SK-N-SH treated with all-trans-retinoic acid at 6 μM for 48 hours (cell line): ENCODE measurements at regions not wholly inside any gene's neighbourhood (a gene's known extent, or its start where the extent isn't known, plus 50 kb on each side); places are given as distances from the start of the nearest gene placed in this dataset.

Experiments
- ATAC-seq: fragments of 200-7000 bp; cut with Tn5 transposase; 3 replicates; pipeline ENCODE4 v1.9.1; 2020; ENCODE audit warnings: mild to moderate bottlenecking, moderate library complexity
- BACH2 ChIP-seq: fragments of 250-450 bp; sonication (Bioruptor Pico); IDR thresholded peaks from 2 replicates; pipeline ENCODE4 v1.9.0; 2021; ENCODE audit warnings: mild to moderate bottlenecking, borderline replicate concordance
- CSDC2 ChIP-seq: fragments of 250-450 bp; sonication (Bioruptor Pico); IDR thresholded peaks from 2 replicates; pipeline ENCODE4 v1.5.0; 2020; ENCODE audit warnings: mild to moderate bottlenecking, moderate library complexity
- ESRRG ChIP-seq: fragments of 250-450 bp; sonication (Bioruptor Pico); IDR thresholded peaks from 2 replicates; pipeline ENCODE4 v1.6.1; 2021; ENCODE audit warnings: mild to moderate bottlenecking
- GLIS3 ChIP-seq: fragments of 250-450 bp; sonication (Bioruptor Pico); IDR thresholded peaks from 2 replicates; pipeline ENCODE4 v1.5.0; 2020; ENCODE audit warnings: mild to moderate bottlenecking, moderate library complexity
- ISL1 ChIP-seq: fragments of 250-450 bp; sonication (Bioruptor Pico); IDR thresholded peaks from 2 replicates; pipeline ENCODE4 v2.1.2; 2022; ENCODE audit warnings: mild to moderate bottlenecking, moderate library complexity
- OSR1 ChIP-seq: fragments of 250-450 bp; sonication (Bioruptor Pico); IDR thresholded peaks from 2 replicates; pipeline ENCODE4 v1.8.0; 2022; ENCODE audit warnings: moderate library complexity, mild to moderate bottlenecking, inconsistent platforms
- PPARA ChIP-seq: fragments of 250-450 bp; sonication (Bioruptor Pico); IDR thresholded peaks from 2 replicates; pipeline ENCODE4 v1.5.0; 2020; ENCODE audit warnings: mild to moderate bottlenecking, borderline replicate concordance
- RARB ChIP-seq: fragments of 250-450 bp; sonication (Bioruptor Pico); IDR thresholded peaks from 2 replicates; pipeline ENCODE4 v1.8.0; 2021; ENCODE audit warnings: mild to moderate bottlenecking, moderate library complexity
- SNAI2 ChIP-seq: fragments of 250-450 bp; sonication (Bioruptor Pico); IDR thresholded peaks from 2 replicates; pipeline ENCODE4 v1.5.0; 2020; ENCODE audit warnings: mild to moderate bottlenecking, moderate library complexity
- TOX ChIP-seq: fragments of 250-450 bp; sonication (Bioruptor Pico); IDR thresholded peaks from 2 replicates; pipeline ENCODE4 v1.8.0; 2021; ENCODE audit warnings: mild to moderate bottlenecking, moderate library complexity, borderline replicate concordance
- ZC3H10 ChIP-seq: fragments of 250-450 bp; sonication (Bioruptor Pico); IDR thresholded peaks from 2 replicates; pipeline ENCODE4 v1.5.1; 2021; ENCODE audit warnings: mild to moderate bottlenecking, moderate library complexity
- ZFP3 ChIP-seq: fragments of 250-450 bp; sonication (Bioruptor Pico); IDR thresholded peaks from 2 replicates; pipeline ENCODE4 v1.5.0; 2020; ENCODE audit warnings: mild to moderate bottlenecking, moderate library complexity
- ZFP30 ChIP-seq: fragments of 450-650 bp; formaldehyde crosslinking; IDR thresholded peaks from 2 replicates; pipeline ENCODE4 v1.5.0; 2022; ENCODE audit warnings: mild to moderate bottlenecking, moderate library complexity
- ZNF565 ChIP-seq: fragments of 450-650 bp; formaldehyde crosslinking; conservative IDR thresholded peaks from 2 replicates; pipeline ENCODE4 v1.5.0; 2020; ENCODE audit warnings: low read depth, mild to moderate bottlenecking, moderate library complexity
- ZNF70 ChIP-seq: fragments of 450-650 bp; formaldehyde crosslinking; IDR thresholded peaks from 2 replicates; pipeline ENCODE4 v1.5.0; 2020; ENCODE audit warnings: mild to moderate bottlenecking, moderate library complexity
- ZNF8 ChIP-seq: fragments of 450-650 bp; formaldehyde crosslinking; IDR thresholded peaks from 2 replicates; pipeline ENCODE4 v1.5.0; 2020; ENCODE audit warnings: mild to moderate bottlenecking, moderate library complexity
- TF ChIP-seq, protein P1 (sequence below): fragments of 250-450 bp; sonication (Bioruptor Pico); IDR thresholded peaks from 2 replicates; pipeline ENCODE4 v1.8.0; 2021; ENCODE audit warnings: low read depth, mild to moderate bottlenecking, moderate library complexity, borderline replicate concordance
- TF ChIP-seq, protein P2 (sequence below): fragments of 250-450 bp; sonication (Bioruptor Pico); IDR thresholded peaks from 2 replicates; pipeline ENCODE4 v1.5.0; 2020; ENCODE audit warnings: mild to moderate bottlenecking, moderate library complexity
- TF ChIP-seq, protein P3 (sequence below): fragments of 250-450 bp; sonication (Bioruptor Pico); IDR thresholded peaks from 2 replicates; pipeline ENCODE4 v1.5.1; 2021; ENCODE audit warnings: mild to moderate bottlenecking, moderate library complexity
- TF ChIP-seq, protein P4 (sequence below): fragments of 250-450 bp; sonication (Bioruptor Pico); IDR thresholded peaks from 2 replicates; pipeline ENCODE4 v1.5.1; 2020; ENCODE audit warnings: low read depth, mild to moderate bottlenecking, moderate library complexity
- TF ChIP-seq, protein P5 (sequence below): fragments of 250-450 bp; sonication (Bioruptor Pico); IDR thresholded peaks from 2 replicates; pipeline ENCODE4 v1.8.0; 2020; ENCODE audit warnings: mild to moderate bottlenecking, moderate library complexity, borderline replicate concordance

DNA sequence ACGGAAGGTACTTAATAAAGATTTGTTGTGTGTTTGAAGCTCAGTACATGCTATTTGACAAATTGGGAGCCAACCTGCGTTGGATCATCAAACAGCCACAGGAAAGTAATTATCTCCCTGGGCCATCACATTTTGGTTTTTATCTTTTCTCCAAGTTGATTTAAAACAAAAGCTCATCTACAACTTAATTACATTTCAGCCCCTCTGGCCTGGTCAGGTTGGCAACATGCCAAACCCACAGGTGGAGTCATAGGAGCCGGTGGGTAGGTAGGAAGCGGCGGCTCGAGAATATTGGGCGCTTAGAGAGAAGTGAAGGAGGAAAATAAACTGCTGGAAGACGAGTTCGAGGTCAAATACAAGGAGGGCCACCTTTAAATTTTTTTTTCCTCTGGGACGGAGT is 64.9 kb upstream of the FANCC start:
- ATAC-seq = no peak
- TF ChIP-seq ZFP30 (CRISPR knock-in tag) (no peak), PPARA (CRISPR knock-in tag) (no peak), ZFP3 (CRISPR knock-in tag) (no peak), ZC3H10 (no peak), ESRRG (CRISPR knock-in tag) (no peak), ZNF565 (CRISPR knock-in tag) (no peak), ISL1 (CRISPR knock-in tag) (no peak), BACH2 (CRISPR knock-in tag) (no peak), SNAI2 (no peak), TOX (CRISPR knock-in tag) (no peak), GLIS3 (no peak), RARB (CRISPR knock-in tag) (no peak), ZNF8 (no peak)
- TF ChIP-seq, protein P1, sequence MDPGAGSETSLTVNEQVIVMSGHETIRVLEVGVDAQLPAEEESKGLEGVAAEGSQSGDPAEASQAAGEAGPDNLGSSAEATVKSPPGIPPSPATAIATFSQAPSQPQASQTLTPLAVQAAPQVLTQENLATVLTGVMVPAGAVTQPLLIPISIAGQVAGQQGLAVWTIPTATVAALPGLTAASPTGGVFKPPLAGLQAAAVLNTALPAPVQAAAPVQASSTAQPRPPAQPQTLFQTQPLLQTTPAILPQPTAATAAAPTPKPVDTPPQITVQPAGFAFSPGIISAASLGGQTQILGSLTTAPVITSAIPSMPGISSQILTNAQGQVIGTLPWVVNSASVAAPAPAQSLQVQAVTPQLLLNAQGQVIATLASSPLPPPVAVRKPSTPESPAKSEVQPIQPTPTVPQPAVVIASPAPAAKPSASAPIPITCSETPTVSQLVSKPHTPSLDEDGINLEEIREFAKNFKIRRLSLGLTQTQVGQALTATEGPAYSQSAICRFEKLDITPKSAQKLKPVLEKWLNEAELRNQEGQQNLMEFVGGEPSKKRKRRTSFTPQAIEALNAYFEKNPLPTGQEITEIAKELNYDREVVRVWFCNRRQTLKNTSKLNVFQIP = no peak
- TF ChIP-seq, protein P2, sequence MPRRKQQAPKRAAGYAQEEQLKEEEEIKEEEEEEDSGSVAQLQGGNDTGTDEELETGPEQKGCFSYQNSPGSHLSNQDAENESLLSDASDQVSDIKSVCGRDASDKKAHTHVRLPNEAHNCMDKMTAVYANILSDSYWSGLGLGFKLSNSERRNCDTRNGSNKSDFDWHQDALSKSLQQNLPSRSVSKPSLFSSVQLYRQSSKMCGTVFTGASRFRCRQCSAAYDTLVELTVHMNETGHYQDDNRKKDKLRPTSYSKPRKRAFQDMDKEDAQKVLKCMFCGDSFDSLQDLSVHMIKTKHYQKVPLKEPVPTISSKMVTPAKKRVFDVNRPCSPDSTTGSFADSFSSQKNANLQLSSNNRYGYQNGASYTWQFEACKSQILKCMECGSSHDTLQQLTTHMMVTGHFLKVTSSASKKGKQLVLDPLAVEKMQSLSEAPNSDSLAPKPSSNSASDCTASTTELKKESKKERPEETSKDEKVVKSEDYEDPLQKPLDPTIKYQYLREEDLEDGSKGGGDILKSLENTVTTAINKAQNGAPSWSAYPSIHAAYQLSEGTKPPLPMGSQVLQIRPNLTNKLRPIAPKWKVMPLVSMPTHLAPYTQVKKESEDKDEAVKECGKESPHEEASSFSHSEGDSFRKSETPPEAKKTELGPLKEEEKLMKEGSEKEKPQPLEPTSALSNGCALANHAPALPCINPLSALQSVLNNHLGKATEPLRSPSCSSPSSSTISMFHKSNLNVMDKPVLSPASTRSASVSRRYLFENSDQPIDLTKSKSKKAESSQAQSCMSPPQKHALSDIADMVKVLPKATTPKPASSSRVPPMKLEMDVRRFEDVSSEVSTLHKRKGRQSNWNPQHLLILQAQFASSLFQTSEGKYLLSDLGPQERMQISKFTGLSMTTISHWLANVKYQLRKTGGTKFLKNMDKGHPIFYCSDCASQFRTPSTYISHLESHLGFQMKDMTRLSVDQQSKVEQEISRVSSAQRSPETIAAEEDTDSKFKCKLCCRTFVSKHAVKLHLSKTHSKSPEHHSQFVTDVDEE (CRISPR knock-in tag) = no peak
- TF ChIP-seq, protein P3, sequence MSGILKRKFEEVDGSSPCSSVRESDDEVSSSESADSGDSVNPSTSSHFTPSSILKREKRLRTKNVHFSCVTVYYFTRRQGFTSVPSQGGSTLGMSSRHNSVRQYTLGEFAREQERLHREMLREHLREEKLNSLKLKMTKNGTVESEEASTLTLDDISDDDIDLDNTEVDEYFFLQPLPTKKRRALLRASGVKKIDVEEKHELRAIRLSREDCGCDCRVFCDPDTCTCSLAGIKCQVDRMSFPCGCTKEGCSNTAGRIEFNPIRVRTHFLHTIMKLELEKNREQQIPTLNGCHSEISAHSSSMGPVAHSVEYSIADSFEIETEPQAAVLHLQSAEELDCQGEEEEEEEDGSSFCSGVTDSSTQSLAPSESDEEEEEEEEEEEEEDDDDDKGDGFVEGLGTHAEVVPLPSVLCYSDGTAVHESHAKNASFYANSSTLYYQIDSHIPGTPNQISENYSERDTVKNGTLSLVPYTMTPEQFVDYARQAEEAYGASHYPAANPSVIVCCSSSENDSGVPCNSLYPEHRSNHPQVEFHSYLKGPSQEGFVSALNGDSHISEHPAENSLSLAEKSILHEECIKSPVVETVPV = no peak

DNA sequence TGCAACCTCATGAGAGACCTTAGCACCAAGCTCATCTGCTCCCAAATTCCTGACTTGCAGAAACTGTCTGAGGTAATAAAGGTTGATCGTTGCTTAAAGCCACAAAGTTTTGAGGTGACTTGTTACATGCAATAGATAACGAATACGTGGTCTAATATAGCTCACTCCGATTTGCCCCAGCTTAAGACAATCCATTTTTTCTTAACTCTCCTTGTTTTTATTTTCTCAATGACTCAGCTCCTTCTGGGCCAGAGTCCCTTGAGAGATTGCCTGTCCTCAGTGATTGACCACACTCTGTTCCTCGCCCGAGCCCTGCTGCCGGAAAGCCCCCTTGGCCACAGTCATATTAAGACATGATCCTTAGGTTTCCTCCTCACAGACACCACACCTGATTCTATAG is 63.7 kb upstream of the FANCC start:
- TF ChIP-seq, protein P4, sequence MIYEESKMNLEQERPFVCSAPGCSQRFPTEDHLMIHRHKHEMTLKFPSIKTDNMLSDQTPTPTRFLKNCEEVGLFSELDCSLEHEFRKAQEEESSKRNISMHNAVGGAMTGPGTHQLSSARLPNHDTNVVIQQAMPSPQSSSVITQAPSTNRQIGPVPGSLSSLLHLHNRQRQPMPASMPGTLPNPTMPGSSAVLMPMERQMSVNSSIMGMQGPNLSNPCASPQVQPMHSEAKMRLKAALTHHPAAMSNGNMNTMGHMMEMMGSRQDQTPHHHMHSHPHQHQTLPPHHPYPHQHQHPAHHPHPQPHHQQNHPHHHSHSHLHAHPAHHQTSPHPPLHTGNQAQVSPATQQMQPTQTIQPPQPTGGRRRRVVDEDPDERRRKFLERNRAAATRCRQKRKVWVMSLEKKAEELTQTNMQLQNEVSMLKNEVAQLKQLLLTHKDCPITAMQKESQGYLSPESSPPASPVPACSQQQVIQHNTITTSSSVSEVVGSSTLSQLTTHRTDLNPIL (CRISPR knock-in tag) = no peak
- TF ChIP-seq, protein P1 = no peak
- TF ChIP-seq ZNF70 (CRISPR knock-in tag) = no peak
- no peak; the same call in 2 of the 3 replicates for ATAC-seq

DNA sequence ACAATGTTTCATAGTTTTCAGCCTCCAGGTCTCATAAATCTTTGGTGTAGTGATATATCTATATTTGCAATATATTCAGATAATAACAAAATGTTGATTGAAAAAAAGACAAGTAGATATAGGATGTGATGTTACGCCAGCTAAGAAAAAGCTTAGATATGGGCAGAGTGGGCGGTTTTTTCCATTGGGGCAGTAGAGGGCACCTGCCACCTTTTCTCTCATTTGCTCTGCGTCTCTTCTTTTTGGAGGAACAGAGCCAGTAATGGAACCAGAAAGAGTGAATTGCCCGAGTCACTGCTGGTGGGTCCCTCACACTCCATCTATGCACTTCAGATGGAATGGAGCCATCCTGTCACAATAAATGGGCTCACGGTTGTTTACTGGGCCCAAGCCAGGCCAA is 62.1 kb upstream of the FANCC start:
- ATAC-seq = no peak
- TF ChIP-seq TOX (CRISPR knock-in tag) = no peak
- TF ChIP-seq OSR1 = no peak
- TF ChIP-seq ZNF565 (CRISPR knock-in tag) = no peak
- TF ChIP-seq, protein P4 (CRISPR knock-in tag) = no peak
- TF ChIP-seq ZFP3 (CRISPR knock-in tag) = no peak
- no peak for TF ChIP-seq BACH2 (CRISPR knock-in tag)
- TF ChIP-seq, protein P5, sequence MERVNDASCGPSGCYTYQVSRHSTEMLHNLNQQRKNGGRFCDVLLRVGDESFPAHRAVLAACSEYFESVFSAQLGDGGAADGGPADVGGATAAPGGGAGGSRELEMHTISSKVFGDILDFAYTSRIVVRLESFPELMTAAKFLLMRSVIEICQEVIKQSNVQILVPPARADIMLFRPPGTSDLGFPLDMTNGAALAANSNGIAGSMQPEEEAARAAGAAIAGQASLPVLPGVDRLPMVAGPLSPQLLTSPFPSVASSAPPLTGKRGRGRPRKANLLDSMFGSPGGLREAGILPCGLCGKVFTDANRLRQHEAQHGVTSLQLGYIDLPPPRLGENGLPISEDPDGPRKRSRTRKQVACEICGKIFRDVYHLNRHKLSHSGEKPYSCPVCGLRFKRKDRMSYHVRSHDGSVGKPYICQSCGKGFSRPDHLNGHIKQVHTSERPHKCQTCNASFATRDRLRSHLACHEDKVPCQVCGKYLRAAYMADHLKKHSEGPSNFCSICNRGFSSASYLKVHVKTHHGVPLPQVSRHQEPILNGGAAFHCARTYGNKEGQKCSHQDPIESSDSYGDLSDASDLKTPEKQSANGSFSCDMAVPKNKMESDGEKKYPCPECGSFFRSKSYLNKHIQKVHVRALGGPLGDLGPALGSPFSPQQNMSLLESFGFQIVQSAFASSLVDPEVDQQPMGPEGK (CRISPR knock-in tag) = no peak
- TF ChIP-seq ZC3H10 = no peak
- no peak for TF ChIP-seq CSDC2
